ENCODE measurements at regions not wholly inside any gene's neighbourhood (a gene's known extent, or its start where the extent isn't known, plus 50 kb on each side); places are given as distances from the start of the nearest gene placed in this dataset.

- TF ChIP-seq FOXM1 (IDR thresholded peaks at IDR 0.05; ENCODE audit: borderline replicate concordance, low read depth) (no peak), MAX (IDR thresholded peaks at IDR 0.05) (no peak), RAD21 (IDR thresholded peaks at IDR 0.05; ENCODE audit: low read depth) (no peak), TEAD4 (IDR thresholded peaks at IDR 0.05) (no peak), CEBPB (IDR thresholded peaks at IDR 0.05) (no peak), YY1 (IDR thresholded peaks at IDR 0.05; ENCODE audit: low read depth) (no peak), TCF12 (IDR thresholded peaks at IDR 0.05; ENCODE audit: low read depth) (no peak), REST (IDR thresholded peaks at IDR 0.05; ENCODE audit: low read depth) (no peak), ZBTB7A (IDR thresholded peaks at IDR 0.05; ENCODE audit: low read depth) (no peak), EGR1 (IDR thresholded peaks at IDR 0.05) (no peak), EP300 (IDR thresholded peaks at IDR 0.05; ENCODE audit: borderline replicate concordance) (no peak), USF1 (IDR thresholded peaks at IDR 0.05) (no peak), TAF1 (IDR thresholded peaks at IDR 0.05; ENCODE audit: low read depth) (no peak), NFIC (IDR thresholded peaks at IDR 0.05) (no peak), CREB1 (IDR thresholded peaks at IDR 0.05; ENCODE audit: low read depth) (no peak)
Measured at GRCh38 chr16:77511053-77511452, 76.2 kb upstream of the ADAMTS18 start.

- TF ChIP-seq TCF12 (IDR thresholded peaks at IDR 0.05; ENCODE audit: low read depth) (no peak), EP300 (IDR thresholded peaks at IDR 0.05; ENCODE audit: borderline replicate concordance) (no peak), FOXM1 (IDR thresholded peaks at IDR 0.05; ENCODE audit: borderline replicate concordance, low read depth) (no peak), CEBPB (IDR thresholded peaks at IDR 0.05) (no peak), EGR1 (IDR thresholded peaks at IDR 0.05) (no peak), YY1 (IDR thresholded peaks at IDR 0.05; ENCODE audit: low read depth) (no peak), ZBTB7A (IDR thresholded peaks at IDR 0.05; ENCODE audit: low read depth) (no peak), REST (IDR thresholded peaks at IDR 0.05; ENCODE audit: low read depth) (no peak), TEAD4 (IDR thresholded peaks at IDR 0.05) (no peak), MAX (IDR thresholded peaks at IDR 0.05) (no peak), TAF1 (IDR thresholded peaks at IDR 0.05; ENCODE audit: low read depth) (no peak)
Measured at GRCh38 chr16:77514500-77515220, 79.8 kb upstream of the ADAMTS18 start.

GRCh38 chr16:77531752-77532151, 96.9 kb upstream of the ADAMTS18 start:
- no peak for TF ChIP-seq ZBTB7A (IDR thresholded peaks at IDR 0.05; ENCODE audit: low read depth)
- no peak for TF ChIP-seq USF1 (IDR thresholded peaks at IDR 0.05)
- no peak for TF ChIP-seq YY1 (IDR thresholded peaks at IDR 0.05; ENCODE audit: low read depth)
- no peak for TF ChIP-seq REST (IDR thresholded peaks at IDR 0.05; ENCODE audit: low read depth)
- TF ChIP-seq TAF1 (IDR thresholded peaks at IDR 0.05; ENCODE audit: low read depth): no peak
- no peak for TF ChIP-seq EGR1 (IDR thresholded peaks at IDR 0.05)
- no peak for TF ChIP-seq NFIC (IDR thresholded peaks at IDR 0.05)
- TF ChIP-seq RAD21 (IDR thresholded peaks at IDR 0.05; ENCODE audit: low read depth): no peak
- TF ChIP-seq MAX (IDR thresholded peaks at IDR 0.05): no peak

GRCh38 chr16:77536809-77537208, 102.0 kb upstream of the ADAMTS18 start:
- TF ChIP-seq CEBPB (IDR thresholded peaks at IDR 0.05) (no peak), RAD21 (IDR thresholded peaks at IDR 0.05; ENCODE audit: low read depth) (no peak), YY1 (IDR thresholded peaks at IDR 0.05; ENCODE audit: low read depth) (no peak), REST (IDR thresholded peaks at IDR 0.05; ENCODE audit: low read depth) (no peak), EGR1 (IDR thresholded peaks at IDR 0.05) (no peak), ZBTB7A (IDR thresholded peaks at IDR 0.05; ENCODE audit: low read depth) (no peak)

Data from Ishikawa (cell line).